GM12875 (cell line): ENCODE measurements at regions not wholly inside any gene's neighbourhood (a gene's known extent, or its start where the extent isn't known, plus 50 kb on each side); places are given as distances from the start of the nearest gene placed in this dataset.
"Not testable (repeated sequence)": the region's sequence is repeated elsewhere in the genome, so short reads cannot be mapped to it uniquely, and the experiment has no call there.

Experiments
- H3K4me3 ChIP-seq: one replicate; pipeline ENCODE4 v1.5.1; 2011; ENCODE audit warnings: low read depth, low read length, control low read depth
- CTCF ChIP-seq: IDR thresholded peaks from 2 replicates; pipeline ENCODE4 v1.5.1; 2011; ENCODE audit warnings: low read depth, mild to moderate bottlenecking, control low read depth, inconsistent platforms, low read length, moderate library complexity, borderline replicate concordance; ENCODE audit not compliant: insufficient read depth

DNA sequence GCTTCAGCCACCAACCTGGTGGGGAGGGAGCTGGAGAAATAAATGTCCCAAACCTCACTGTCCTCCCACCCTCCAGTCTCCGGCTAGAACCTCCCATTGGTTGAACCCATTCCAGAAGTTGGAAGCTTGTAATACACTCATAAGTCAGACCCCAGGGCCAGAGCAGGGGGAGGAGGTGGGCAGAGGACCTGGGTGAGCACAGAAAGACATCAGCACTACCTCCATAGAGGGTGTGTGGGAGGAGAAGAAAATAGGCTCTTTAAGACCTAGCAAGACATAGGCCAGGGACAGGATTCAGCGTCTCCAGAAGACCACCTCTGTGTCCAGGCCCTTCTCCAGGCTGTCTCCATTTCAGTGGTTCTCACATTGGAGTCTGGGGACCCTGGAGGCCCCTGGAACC, 73.3 kb upstream of the TOP1 start:
- TF ChIP-seq CTCF, result no peak

DNA sequence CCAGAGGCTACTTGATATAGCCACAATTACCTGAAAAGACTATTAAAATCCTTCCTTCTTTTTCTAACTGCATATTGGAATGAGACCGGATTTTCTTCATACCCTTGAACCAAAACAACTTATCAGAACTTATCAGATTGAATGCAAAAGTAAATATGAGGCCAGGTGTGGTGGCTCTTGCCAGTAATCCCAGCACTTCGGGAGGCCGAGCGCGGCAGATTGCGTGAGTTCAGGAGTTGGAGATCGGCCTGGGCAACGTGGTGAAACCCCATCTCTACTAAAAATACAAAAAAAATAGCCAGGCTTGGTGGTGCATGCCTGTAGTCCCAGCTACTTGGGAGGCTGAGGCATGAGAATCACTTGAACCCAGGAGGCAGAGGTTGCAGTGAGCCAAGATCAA, 72.8 kb upstream of the TOP1 start:
- not testable (repeated sequence) for H3K4me3 ChIP-seq

More for the DNA sequence above, 73.3 kb upstream of the TOP1 start:
- H3K4me3 ChIP-seq, result no peak overlapping the region

DNA sequence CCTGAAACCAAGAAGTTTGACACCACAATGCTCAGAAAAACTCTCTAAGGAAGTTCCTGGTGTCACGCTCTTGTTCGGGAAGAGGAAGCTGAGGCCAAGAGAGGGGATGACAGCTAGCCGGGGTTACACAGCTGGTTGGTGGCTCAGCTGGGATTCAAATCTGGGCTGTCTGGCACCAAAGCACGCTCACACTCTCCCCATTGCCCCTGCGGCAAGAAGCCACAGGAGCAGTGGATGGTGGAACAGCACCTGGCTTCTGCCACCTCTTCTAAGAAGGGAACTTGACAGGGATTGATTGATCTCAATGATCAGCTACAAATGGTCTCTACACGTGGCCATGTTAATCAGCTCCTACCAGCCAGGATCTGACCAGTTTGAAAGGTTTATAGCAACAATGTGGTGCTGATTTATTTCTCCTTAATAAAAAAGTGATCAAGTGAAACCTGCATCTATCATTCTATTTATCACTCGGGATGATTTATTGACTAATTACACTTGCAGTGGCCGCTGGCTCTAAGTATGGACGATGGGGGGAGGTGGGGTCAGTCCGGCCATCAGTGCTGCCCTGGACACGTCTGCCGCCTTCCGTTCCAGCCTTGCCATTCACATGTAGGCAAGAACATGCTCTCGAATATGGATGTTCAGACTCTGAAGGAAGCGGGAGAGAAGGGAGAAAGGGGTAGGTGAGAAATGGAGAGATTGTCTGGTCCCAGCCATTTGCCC, 71.9 kb upstream of the TOP1 start:
- no peak for TF ChIP-seq CTCF
- no peak overlapping the region for H3K4me3 ChIP-seq

DNA sequence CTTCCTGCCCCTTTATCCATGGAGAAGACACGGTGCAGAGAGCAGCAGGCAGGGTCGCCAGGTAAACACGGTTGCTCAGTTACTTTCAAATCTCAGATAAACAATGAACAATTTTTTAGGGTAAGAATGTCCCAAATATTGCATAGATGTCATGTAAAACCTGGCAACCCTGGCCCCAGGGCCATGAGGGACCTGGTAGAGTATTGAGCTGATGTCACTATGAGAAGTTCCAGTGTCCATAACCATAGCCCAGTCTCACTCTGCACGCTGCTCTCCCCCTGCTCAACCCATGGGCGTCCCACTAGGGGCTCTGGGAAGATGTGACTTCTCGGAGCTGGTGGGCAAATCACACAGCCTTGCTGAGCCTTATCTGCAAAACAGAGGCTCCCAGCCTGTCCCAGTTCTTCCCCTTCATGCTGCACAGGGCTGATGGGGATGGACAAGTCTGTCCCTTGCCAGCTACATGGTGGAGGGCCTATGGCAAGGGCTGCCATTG, 71.3 kb upstream of the TOP1 start:
- no peak for TF ChIP-seq CTCF
- no peak overlapping the region for H3K4me3 ChIP-seq

DNA sequence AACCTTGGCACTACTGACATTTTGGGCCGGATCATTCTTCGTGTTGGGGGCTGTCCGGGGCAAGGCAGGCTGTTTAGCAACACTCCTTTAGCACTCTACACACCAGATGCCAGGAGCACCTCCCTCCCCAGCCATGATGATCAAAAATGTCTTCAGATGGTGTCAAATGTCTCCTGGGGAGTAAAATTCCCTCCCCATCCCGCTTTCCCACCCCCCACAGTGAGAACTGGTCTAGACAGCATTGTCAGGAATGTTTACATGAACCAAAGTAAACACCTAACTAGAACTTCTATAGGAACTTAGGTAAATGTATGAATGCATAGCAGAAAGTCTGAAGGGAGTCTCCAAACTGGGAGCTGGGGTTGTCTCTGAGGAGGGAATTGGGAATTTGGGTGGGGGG, 70.0 kb upstream of the TOP1 start:
- H3K4me3 ChIP-seq, result no peak overlapping the region
- TF ChIP-seq CTCF, result no peak

DNA sequence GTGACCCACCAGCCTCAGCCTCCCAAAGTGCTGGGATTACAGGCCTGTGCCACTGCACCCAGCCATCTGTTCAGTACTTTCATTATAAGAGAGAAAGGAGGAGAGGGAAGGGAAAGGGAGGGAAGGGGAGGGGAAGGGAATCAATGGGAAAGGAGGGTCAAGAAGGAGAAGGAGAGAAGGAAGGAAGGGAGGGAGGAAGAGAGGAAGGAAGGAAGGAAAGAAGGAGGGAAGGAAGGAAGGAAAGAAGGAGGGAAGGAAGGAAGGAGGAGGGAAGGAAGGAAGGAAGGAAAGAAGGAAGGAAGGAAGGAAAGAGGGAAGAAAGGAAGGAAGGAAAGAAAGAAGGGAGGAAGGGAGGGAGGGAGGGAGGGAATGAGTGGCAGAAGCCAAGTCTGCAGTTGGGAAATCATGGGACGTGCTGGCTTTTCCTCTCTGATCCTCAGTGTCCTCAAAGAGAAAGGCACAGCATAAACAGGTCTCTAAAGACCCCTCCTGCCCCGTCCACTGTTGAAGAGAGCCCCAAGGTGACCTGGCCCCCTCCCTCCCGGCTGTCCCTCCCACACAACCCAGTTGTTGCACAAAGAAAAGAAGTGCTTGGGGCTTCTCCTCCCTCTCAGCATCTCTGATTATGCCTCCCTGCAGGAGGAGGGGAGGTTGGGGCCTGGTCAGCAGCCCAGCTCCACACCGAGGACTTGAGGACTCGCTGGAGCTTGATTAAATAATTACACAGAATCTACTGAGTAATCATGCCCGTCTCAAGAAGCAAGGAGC, 69.1 kb upstream of the TOP1 start:
- no peak overlapping the region for H3K4me3 ChIP-seq
- no peak for TF ChIP-seq CTCF

DNA sequence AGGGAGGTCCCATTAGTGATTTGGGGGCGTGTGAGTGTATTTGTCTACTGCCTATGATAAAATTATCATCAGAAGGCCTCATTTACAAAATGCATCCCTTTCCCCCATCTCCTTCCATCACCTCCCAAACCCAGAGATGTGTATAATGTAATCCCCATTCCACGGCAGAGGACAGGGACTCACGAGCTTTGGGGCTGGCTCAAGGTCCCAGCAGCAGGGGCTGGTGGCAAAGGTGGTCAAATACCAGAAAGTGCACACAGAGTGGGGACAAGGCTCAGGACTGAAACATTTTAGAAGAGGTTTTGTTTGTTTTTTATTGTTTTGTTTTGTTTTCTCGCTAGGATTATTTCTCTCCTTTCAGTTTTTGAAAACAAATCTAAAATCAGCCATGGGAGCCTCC, 68.5 kb upstream of the TOP1 start:
- no peak overlapping the region for H3K4me3 ChIP-seq
- TF ChIP-seq CTCF, result no peak
